GM19372 (cell line): ENCODE measurements at regions not wholly inside any gene's neighbourhood (a gene's known extent, or its start where the extent isn't known, plus 50 kb on each side); places are given as distances from the start of the nearest gene placed in this dataset.
A peak's percentile ranks its signal among the peaks of the same experiment; 100 is the strongest.

Source experiments
- ATAC-seq: cut with Tn5 transposase; IDR thresholded peaks from one replicate; pipeline ENCODE4 v1.9.1; 2021; ENCODE audit warnings: mild to moderate bottlenecking, low read depth, moderate library complexity; ENCODE audit not compliant: unreplicated experiment

GRCh38 chr15:59953392-59953883 is 50.7 kb upstream of the FOXB1 start:
- ATAC-seq: no peak

DNA sequence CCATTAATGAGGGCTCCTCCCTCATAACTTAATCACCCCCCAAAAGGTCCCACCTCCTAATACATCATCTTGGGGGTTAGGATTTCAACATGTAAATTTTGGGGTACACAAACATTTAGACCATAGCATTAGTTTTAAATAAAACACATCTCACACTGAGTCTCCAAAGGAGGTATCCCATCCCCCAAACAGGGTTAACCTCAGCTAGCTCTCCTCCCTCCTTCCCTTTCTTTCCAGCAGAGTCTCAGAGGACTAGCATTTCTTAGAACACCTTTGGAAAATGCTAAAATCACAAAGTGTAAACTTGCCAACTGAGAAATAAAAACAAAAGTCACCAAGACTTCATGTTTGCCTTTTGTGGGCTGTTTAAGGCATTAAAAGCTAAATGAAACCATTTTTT is 51.2 kb upstream of the FOXB1 start:
- no peak for ATAC-seq

DNA sequence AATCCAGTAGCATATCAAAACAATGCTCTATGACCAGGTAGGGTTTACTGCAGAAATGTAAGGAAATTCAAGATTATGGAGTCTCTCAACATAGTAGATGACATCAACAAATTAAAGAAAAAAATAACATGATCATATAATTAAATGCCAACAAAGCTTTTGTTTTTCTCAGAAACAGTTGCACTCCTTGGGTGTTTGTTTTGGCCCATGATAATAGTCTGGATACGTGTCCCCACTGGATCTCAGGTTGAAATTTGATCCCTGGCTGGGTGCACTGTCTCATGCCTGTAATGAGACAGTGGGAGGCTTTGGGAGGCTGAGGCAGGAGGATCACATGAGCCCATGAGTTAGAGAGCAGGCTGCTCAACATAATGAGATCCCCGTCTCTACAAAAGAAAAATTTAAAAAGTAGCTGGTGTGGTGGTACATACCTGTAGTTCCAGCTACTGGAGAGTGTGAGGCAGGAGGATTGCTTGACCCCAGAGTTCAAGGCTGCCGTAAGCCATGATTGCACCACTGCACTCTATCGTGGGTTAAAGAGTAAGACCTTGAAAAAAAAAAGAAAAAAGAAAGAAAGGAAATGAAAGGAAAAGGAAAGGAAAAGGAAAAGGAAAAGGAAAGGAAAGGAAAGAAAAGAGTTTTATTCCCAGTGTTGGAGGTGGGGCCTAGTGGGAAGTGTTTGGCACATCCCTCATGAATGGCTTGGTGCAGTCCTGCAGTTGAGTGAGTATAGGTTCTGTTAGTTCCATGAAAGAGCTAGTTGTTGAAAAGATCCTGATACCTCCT is 53.3 kb upstream of the FOXB1 start:
- no peak for ATAC-seq

DNA sequence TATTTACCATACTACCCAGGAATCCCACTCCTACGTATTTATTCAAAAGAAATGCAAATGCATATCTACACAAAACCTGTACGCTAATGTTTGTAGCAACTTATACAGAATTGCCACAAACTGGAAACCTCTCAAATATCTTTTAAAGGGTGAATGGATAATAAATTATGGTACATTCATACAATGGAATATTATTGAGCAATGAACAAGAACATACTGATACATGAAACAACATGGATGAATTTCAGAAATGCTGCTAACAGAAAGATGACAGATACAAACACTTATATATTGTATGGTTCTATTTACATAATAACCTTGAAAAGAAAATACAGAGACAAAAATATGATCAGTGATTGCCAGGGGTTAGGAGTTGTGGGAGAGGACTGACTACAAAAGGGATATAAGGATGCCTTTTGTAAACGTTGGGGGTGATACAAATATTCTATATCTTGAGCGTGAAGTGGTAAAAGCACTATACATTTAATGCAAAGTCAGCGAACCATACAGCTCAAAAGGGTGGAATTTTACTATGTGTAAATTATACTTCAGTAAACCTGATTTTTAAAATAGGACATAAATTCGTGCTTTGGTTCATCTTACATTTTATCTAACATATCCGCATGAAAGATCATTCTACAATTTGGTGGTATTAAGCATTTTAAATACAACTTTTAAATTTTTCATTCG is 55.0 kb upstream of the FOXB1 start:
- no peak for ATAC-seq

DNA sequence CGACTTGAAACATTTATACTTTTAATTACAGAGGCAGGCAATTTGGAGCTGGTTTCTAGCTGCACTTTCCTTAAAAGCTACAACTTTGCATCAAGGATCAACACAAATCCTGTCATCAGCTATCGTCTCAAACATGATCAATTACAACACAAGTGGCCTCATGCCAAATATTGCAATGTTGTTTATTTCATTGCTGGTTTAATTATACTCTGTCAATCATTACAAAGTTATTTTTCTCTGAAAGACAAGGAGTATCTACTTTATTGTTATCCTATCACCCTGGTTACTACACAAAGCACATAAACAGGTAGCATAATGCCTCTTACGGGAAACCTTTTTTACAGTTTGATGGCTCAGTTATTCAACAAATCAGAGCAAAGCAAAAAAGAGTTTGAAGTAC is 58.0 kb upstream of the FOXB1 start:
- no peak for ATAC-seq

GRCh38 chr15:59945036-59945435 is 59.1 kb upstream of the FOXB1 start:
- no peak for ATAC-seq

DNA sequence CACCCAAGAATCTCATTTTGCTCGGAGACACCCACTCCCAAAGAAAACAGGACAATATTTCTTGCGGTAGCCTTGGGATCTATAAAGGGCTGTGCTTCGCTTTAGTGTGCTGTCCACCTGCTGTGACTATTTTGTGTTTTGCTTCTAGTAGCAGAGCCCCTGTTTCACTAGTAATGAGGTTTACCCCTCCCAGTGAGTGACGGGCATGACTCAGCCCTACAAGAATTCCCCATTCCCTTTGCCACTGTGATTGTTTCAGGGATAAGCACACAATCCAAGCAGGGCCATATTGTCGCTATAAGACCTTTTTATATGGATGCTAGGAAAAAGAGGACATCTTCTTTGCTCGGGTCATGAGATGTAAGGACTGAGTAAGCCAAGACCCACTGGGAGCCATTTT is 62.5 kb upstream of the FOXB1 start:
- ATAC-seq: no peak

DNA sequence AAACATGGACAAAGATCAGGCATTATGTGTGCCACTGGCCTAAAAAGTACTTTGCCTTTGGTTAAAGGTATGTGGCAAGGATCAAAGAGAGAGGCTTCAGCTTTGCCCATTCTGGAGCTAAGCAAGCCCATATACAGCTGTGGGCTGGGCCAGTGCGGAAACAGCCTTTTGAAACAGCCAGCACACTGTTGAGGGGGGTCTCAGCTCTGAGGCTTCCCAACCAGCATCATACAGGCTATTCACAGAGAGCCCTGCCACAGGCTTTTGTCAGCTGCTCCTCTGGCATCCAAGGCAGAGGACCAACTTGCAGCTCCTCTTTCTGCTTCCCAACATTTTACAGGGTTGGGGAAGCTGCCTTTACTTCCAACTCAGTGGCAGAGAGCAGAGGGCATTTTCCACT is 63.2 kb upstream of the FOXB1 start:
- no peak for ATAC-seq

DNA sequence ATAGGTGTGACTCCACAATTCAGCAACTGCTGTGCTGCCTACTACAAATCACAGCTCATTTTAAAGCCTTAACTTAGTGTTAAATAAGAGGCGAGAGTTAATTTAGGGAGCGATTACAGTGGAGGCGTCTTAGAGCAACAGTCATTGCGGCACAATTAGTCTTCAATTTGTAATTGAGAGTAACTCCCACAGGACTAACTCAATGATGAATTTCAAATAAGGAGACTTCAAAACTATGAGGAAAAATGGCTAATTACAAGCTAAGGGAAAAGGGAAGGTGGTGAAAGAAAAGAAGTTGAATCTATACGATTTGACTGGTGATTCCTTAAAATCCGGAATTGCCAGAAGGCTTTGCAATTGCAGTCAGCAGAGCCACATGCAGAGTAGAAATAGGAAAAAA is 63.7 kb upstream of the FOXB1 start:
- no peak for ATAC-seq

DNA sequence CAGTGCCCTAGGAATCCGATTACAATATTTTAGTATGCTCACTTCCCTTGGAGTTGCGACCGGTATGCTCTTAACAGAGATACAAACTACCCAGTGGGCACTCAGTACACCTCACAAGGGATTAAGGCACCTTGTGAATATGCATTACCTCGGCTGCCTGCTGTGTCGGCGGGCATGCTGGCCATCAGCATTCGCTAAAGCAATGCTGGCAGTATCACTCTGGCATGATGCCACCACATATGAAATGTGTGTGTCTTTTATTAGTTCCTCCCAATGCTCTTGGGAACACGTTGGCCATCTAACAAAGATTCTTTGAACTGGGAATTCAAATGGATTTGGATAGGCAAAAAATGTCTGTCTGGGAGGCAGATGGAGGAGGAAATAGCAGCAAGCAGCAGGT is 67.4 kb upstream of the FOXB1 start:
- no peak for ATAC-seq

DNA sequence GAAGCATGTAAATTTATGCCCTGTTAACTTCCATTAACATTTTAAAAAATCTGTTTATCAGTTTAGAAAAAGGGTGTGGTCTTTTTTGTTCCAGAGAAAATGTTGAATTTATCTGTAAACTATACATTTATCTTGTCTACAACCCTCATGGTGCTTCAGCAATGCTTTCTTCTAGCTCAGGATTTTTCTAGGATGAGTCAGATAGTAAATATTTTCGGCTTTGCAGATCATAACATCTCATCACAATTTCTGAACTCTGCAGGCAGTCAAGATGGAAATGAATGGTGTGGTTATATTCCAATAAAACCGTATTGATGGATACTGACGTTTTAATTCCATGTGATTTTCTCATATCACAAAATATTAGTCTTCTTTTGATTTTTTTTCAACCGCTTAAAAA is 70.5 kb upstream of the FOXB1 start:
- ATAC-seq: no peak

- ATAC-seq: no peak
Measured at GRCh38 chr15:59931646-59932261, 72.4 kb upstream of the FOXB1 start.

DNA sequence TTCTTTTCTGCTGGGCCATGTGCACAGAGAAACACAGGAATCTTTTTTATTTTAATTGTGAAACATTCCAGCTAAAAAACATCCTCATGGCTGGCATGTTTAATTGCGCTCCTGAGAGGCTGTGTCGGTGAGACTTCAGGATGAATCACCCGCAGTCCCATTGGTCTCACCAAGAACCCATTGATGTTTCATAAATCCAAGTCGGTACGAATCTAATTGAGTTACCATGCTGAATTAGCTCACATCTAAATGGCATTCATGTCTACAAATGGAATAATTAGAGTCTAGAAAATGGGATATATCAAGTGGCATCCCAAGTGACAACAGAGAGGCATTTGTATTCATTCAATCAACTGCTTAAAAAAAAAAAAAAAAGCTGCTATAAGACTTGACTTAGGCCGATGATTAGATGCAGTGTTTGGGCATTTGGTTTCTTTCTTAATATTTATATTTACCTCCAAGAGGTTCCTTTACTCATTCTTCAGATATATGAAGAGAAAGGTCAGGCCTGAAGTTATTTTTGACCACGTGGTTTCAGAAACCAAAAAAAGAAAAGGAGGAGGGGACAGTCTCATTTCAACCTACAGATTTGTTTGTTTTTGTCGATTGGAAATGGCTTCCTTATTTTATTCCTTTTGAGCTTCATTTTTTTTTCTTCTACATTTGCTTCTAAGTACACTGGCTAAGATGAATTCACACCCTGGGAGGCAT is 79.1 kb upstream of the FOXB1 start:
- ATAC-seq: no peak

DNA sequence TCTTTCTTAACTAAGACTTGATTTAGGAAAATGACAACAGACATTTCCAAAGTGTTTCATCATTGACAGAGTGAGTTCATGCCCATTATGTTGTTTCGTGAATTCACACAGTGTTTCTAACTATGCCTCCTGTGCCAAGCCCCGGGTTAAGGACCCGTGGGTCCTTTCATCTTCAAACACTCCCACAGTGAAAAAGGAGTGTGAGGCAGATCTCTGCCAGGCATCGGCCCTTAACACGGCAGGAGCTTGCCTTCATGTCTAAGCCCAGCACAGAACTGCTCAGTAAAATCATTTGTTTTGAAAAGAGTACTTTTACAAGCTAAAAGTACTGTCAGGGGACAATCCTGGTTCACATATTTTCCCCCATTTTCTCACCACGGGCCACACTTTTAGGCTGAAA is 80.0 kb upstream of the FOXB1 start:
- no peak for ATAC-seq

DNA sequence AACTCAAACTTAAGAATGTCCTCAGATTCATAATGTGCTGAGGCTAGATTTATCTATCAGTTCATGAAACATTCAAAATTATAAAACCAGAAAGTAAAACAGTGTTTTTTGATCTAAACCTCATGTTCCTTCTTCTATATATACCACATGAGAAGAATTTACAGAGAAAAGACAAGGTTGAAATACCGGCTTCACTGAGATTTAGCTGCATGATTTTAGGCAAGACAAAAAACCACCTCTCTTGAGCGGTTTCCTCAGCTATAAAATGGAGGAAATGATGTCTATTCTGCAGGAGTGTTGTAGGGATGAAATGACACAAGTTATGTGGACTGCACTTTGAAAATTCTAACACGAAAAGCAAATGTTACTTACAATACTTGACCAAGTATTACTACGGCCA is 80.6 kb upstream of the FOXB1 start:
- ATAC-seq: no peak

DNA sequence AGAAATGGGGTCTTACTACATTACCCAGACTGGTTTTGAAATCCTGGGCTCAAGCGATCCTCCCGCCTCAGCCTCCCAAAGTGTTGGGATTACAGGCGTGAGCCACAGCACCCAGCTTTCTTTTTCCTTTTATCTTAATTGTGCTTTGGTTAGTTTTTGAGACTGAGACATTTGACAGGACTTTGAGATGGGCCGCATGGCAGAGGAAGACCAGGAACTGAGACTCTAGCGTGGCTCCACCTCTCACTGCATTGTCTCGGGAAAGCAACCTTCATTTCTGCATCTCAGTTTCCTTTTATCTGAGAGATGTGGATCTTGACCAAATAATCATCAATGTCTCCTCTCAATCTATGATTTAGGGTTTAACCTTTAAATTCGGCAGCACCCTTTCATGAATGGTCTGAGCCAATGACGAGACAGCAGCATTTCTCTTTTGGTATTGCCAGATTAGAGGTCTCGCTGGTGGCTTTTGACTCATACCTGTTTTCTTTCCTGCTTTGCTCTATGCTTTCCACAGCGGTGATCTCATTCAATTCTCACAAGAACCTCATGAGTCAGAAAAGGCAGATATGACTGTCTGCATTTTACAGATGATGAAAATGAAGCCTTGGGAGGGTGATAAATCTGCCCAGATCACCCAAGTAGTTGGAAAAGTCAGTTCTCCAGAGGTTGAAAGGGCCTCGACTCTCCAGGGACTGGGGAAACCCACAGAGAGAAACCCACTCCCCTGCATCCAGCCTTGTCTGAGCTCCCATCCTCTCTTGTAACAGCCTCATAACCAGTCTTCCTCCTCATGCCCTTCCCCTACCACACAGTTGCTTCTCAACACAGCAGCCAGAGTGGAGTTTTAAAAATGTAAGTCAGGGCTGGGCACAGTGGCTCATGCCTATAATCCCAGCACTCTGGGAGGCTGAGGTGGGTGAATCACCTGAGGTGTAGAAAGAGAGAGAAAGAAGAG is 84.8 kb upstream of the FOXB1 start:
- no peak for ATAC-seq

DNA sequence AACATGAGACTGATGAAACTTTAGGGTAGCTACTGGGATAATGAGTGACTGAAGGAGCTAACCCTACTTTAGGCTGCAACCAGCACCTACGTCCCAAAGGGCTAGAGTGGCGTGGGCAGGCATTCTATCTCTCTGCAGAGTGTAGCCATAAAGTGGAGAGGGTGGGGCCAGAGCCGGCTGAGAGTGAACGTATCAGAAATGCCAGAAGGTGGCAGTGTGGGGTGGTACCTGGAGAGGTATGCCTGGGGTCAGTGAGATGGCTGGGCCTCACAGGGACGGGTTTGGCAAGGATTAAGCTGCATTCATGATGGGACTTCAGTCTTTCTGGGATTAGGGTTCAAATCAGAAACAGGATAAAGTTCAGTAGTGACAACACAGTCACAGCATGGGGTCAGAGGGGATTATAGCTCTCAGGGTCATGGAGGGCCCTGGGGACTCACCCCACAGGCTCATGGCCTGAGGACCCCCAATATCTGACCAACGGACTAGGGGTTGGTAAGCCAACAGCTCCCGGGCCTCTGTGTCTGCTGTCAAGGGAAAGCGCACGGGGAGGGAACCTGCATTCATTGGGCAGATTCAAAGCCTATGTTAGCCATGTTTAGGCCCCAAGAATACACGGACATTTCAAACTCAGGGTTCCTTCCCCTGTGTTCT is 86.5 kb upstream of the FOXB1 start:
- peak; percentile 79 for ATAC-seq

DNA sequence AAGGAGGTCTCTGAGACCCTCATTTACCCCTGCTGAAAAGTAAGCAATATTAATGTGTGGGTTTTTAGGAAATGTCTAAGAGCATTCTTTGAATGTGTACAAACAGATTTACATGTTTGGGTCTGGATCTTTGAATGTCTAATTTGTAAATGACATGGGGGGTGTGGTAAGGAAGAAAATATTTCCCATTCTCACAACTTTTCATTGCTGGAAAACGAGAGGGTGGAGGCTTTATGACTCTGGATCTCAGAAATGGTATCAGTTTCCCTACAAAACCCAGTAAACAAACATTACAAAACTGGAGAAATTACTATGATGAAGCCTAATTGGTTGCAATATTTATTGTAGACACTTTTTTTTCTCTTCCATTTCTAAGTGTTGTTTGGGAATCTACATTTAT is 98.1 kb upstream of the FOXB1 start:
- ATAC-seq: no peak

GRCh38 chr15:59905176-59905575 is 98.9 kb upstream of the FOXB1 start:
- no peak for ATAC-seq
